Osteoblast (primary cell): ENCODE measurements at regions not wholly inside any gene's neighbourhood (a gene's known extent, or its start where the extent isn't known, plus 50 kb on each side); places are given as distances from the start of the nearest gene placed in this dataset.
"Not testable (repeated sequence)": the region's sequence is repeated elsewhere in the genome, so short reads cannot be mapped to it uniquely, and the experiment has no call there.

Experiments
- DNase-seq: peaks from one replicate; pipeline ENCODE4 v3.0.0; 2011; ENCODE audit warnings: low spot score, mixed read lengths; ENCODE audit not compliant: insufficient read length; ENCODE audit errors: missing footprints
- H2AFZ ChIP-seq: 2 replicates; pipeline ENCODE4 v1.6.0; 2011; ENCODE audit warnings: mild to moderate bottlenecking, low read length
- H3K27ac ChIP-seq: 2 replicates; pipeline ENCODE4 v1.5.1; 2011; ENCODE audit warnings: mild to moderate bottlenecking, low read depth, low read length, moderate library complexity
- H3K27me3 ChIP-seq: 2 replicates; pipeline ENCODE4 v1.6.0; 2012; ENCODE audit warnings: mild to moderate bottlenecking, control low read depth, inconsistent platforms, low read length, moderate library complexity; ENCODE audit not compliant: insufficient read depth
- H3K36me3 ChIP-seq: 2 replicates; pipeline ENCODE4 v1.5.1; 2011; ENCODE audit warnings: mild to moderate bottlenecking, low read length, control low read depth, moderate library complexity; ENCODE audit not compliant: insufficient read depth
- H3K4me1 ChIP-seq: 2 replicates; pipeline ENCODE4 v1.5.1; 2011; ENCODE audit warnings: mild to moderate bottlenecking, low read length, control low read depth, moderate library complexity; ENCODE audit not compliant: insufficient read depth
- H3K4me2 ChIP-seq: 2 replicates; pipeline ENCODE4 v1.6.0; 2011; ENCODE audit warnings: mild to moderate bottlenecking, low read length; ENCODE audit not compliant: insufficient read depth
- H3K4me3 ChIP-seq: fragments of 200-600 bp; sonication (generic); 3 replicates; pipeline ENCODE4 v1.5.1; 2012; ENCODE audit warnings: mild to moderate bottlenecking, low read length, inconsistent platforms; ENCODE audit not compliant: insufficient read depth
- H3K79me2 ChIP-seq: 2 replicates; pipeline ENCODE4 v1.6.0; 2012; ENCODE audit warnings: mild to moderate bottlenecking, low read length, control low read depth, inconsistent platforms; ENCODE audit not compliant: insufficient read depth
- H3K9me3 ChIP-seq: 2 replicates; pipeline ENCODE4 v1.5.1; 2011; ENCODE audit warnings: low read depth, low read length, control low read depth
- H4K20me1 ChIP-seq: 2 replicates; pipeline ENCODE4 v1.6.0; 2012; ENCODE audit warnings: mild to moderate bottlenecking, low read length, control low read depth; ENCODE audit not compliant: insufficient read depth
- CTCF ChIP-seq: IDR thresholded peaks from 2 replicates; pipeline ENCODE4 v1.5.1; 2011; ENCODE audit warnings: mild to moderate bottlenecking, low read depth, low read length, moderate library complexity; ENCODE audit errors: extremely low read depth

GRCh38 chr10:16049050-16049449, 188.7 kb upstream of the MINDY3 start:
- H2AFZ ChIP-seq = no peak overlapping the region
- H4K20me1 ChIP-seq = no peaks in the 10 kb centered on the region
- no peaks in the 10 kb centered on the region for H3K36me3 ChIP-seq
- no peaks in the 10 kb centered on the region for H3K27me3 ChIP-seq
- no peaks in the 10 kb centered on the region for H3K79me2 ChIP-seq
- H3K4me1 ChIP-seq = no peaks in the 10 kb centered on the region
- H3K4me2 ChIP-seq = no peak overlapping the region
- TF ChIP-seq CTCF = no peak
- H3K9me3 ChIP-seq = no peaks in the 10 kb centered on the region
- no peak overlapping the region for H3K27ac ChIP-seq
- DNase-seq = no peak
- H3K4me3 ChIP-seq = no peak overlapping the region

GRCh38 chr10:16049782-16050181, 189.5 kb upstream of the MINDY3 start:
- no peak for DNase-seq
- Histone ChIP-seq H3K4me2 (no peak overlapping the region), H3K36me3 (no peaks in the 10 kb centered on the region), H3K9me3 (no peaks in the 10 kb centered on the region), H4K20me1 (no peaks in the 10 kb centered on the region), H2AFZ (no peak overlapping the region), H3K27me3 (no peaks in the 10 kb centered on the region), H3K79me2 (no peaks in the 10 kb centered on the region), H3K4me3 (no peak overlapping the region), H3K4me1 (no peaks in the 10 kb centered on the region), H3K27ac (no peak overlapping the region)
- no peak for TF ChIP-seq CTCF

DNA sequence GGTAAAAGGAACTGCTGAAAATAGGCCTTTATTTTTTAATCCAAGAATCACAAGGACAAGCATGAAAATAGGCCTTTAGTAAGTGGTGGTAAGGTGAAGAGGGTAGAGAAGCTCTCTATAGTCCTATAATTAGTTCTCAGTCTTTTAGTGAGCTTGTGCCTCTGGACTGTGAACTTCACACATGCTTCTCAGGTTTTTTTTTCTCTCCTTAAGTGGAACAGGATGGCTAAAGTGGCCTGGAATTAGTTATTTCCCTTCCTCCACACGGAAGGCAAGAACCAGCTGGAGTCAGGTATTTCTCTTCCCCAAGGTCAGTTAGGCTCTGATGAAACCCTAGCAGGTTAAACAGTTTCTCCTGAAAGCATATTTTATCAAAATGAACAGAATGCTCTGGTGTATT, 203.0 kb upstream of the MINDY3 start:
- H3K4me3 ChIP-seq = no peak overlapping the region
- no peak overlapping the region for H2AFZ ChIP-seq
- no peak for TF ChIP-seq CTCF

DNA sequence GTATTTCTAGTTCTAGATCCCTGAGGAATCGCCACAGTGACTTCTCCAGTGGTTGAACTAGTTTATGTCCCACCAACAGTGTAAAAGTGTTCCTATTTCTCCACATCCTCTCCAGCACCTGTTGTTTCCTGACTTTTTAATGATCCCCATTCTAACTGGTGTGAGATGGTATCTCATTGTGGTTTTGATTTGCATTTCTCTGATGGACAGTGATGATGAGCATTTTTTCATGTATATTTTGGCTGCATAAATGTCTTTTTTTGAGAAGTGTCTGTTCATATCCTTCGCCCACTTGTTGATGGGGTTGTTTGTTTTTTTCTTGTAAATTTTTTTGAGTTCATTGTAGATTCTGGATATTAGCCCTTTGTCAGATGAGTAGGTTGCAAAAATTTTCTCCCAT, 223.2 kb upstream of the MINDY3 start:
- not testable (repeated sequence) for H3K4me1 ChIP-seq, H3K9me3 ChIP-seq, H3K27ac ChIP-seq, H3K4me2 ChIP-seq, H2AFZ ChIP-seq, H4K20me1 ChIP-seq, H3K36me3 ChIP-seq, H3K79me2 ChIP-seq, H3K27me3 ChIP-seq, H3K4me3 ChIP-seq, DNase-seq

More for the DNA sequence above, 203.0 kb upstream of the MINDY3 start:
- no peak overlapping the region for H3K4me2 ChIP-seq
- H3K4me1 ChIP-seq = no peaks in the 10 kb centered on the region
- DNase-seq = no peak
- no peaks in the 10 kb centered on the region for H3K79me2 ChIP-seq
- no peak overlapping the region for H3K27ac ChIP-seq
- H3K27me3 ChIP-seq = no peaks in the 10 kb centered on the region
- no peaks in the 10 kb centered on the region for H3K36me3 ChIP-seq
- H4K20me1 ChIP-seq = no peaks in the 10 kb centered on the region
- no peaks in the 10 kb centered on the region for H3K9me3 ChIP-seq

- Histone ChIP-seq H4K20me1 (no peaks in the 10 kb centered on the region), H3K4me2 (no peak overlapping the region), H3K36me3 (no peaks in the 10 kb centered on the region), H3K4me3 (no peak overlapping the region), H3K9me3 (peaks cover 2% of the 10 kb centered on the region), H2AFZ (no peak overlapping the region), H3K4me1 (no peaks in the 10 kb centered on the region), H3K27ac (no peak overlapping the region), H3K27me3 (no peaks in the 10 kb centered on the region), H3K79me2 (no peaks in the 10 kb centered on the region)
- DNase-seq = no peak
- TF ChIP-seq CTCF = no peak
Observed at GRCh38 chr10:16105082-16105481, 244.8 kb upstream of the MINDY3 start.
